GM12873 (cell line): ENCODE measurements at regions not wholly inside any gene's neighbourhood (a gene's known extent, or its start where the extent isn't known, plus 50 kb on each side); places are given as distances from the start of the nearest gene placed in this dataset.

Experiments
- TF ChIP-seq, protein P1 (sequence below): IDR thresholded peaks from 2 replicates; pipeline ENCODE4 v1.5.1; 2012; ENCODE audit warnings: low read depth, mild to moderate bottlenecking, moderate library complexity, low read length, control low read depth; ENCODE audit not compliant: insufficient read depth; ENCODE audit errors: missing control alignments

- TF ChIP-seq, protein P1, sequence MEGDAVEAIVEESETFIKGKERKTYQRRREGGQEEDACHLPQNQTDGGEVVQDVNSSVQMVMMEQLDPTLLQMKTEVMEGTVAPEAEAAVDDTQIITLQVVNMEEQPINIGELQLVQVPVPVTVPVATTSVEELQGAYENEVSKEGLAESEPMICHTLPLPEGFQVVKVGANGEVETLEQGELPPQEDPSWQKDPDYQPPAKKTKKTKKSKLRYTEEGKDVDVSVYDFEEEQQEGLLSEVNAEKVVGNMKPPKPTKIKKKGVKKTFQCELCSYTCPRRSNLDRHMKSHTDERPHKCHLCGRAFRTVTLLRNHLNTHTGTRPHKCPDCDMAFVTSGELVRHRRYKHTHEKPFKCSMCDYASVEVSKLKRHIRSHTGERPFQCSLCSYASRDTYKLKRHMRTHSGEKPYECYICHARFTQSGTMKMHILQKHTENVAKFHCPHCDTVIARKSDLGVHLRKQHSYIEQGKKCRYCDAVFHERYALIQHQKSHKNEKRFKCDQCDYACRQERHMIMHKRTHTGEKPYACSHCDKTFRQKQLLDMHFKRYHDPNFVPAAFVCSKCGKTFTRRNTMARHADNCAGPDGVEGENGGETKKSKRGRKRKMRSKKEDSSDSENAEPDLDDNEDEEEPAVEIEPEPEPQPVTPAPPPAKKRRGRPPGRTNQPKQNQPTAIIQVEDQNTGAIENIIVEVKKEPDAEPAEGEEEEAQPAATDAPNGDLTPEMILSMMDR = no peak
Measured at GRCh38 chr12:42030588-42030987, 114.1 kb downstream of the GXYLT1 start.

GRCh38 chr12:42027546-42027945, 117.1 kb downstream of the GXYLT1 start:
- TF ChIP-seq, protein P1 = no peak

GRCh38 chr12:42024495-42024830, 120.2 kb downstream of the GXYLT1 start:
- TF ChIP-seq, protein P1 = no peak

DNA sequence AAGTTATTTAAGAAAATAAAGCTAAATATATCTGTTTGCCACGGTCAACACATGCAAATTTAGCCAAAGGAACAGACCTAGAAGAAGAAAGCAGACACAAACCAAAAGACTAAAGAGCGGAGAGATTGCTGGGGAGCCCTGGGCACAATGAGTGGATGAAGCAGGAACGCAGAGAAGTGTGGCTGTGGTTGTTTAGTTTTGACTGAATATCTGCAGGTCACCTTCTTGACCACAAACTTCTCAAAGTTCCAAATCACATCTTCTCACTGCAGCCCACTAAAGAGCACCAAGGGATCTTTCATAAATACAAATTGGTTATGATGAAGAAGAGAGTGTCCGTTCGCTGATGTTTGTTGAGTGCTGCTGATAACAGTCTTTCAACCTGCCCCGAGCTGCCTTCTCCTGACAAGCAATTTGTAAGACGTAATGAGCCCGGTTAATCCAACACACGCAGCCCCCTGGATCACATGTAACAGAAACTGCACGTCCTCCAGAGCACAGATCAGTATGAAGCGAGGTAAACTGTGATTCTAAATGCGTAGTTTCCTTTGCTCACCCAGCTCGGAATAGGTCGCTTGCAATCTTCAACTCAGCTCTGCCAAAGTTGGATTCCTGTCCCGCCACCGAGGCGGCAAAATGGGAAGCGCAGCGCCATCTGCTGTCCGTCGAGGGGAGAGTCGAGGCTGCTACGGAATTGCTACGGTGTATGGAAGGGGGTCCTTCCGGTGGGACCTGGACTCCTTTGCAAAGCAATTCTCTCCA, 120.8 kb downstream of the GXYLT1 start:
- TF ChIP-seq, protein P1 = peak; percentile 97

- TF ChIP-seq, protein P1 = no peak
Measured at GRCh38 chr12:42021469-42021868, 123.2 kb downstream of the GXYLT1 start.

DNA sequence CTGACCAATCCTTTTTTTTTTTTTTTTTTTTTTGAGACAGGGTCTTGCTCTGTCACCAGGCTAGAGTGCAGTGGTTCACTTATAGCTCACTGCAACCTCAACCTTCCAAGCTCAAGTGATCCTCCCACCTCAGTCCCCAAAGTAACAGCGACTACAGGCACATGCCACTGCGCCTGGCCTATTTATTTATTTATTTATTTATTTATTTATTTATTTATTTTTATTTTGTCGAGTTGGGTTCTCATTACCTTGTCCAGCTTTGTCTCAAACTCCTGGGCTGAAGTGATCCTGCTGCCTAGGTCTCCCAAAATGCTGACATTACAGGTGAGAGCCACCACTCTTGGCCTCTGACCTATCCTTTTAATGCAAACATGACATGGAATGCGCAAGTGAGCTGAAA, 124.4 kb downstream of the GXYLT1 start:
- TF ChIP-seq, protein P1 = no peak

GRCh38 chr12:42019746-42020145, 124.9 kb downstream of the GXYLT1 start:
- TF ChIP-seq, protein P1 = no peak
